Activated CD4-positive, alpha-beta T cell treated with anti-CD3 and anti-CD28 coated beads, Interleukin-2, amount 10 ng/mL, durations not matched to agents 24 days and 14 days (primary cell): ENCODE measurements at regions not wholly inside any gene's neighbourhood (a gene's known extent, or its start where the extent isn't known, plus 50 kb on each side); places are given as distances from the start of the nearest gene placed in this dataset.

Experiments used
- DNase-seq: peaks from one replicate; pipeline ENCODE4 v3.0.0; 2022
- H3K27ac Mint-ChIP-seq: one replicate; pipeline ENCODE4 v1.8.0; 2022; ENCODE audit warnings: mild to moderate bottlenecking, mixed read lengths
- H3K27me3 Mint-ChIP-seq: one replicate; pipeline ENCODE4 v1.8.0; 2022; ENCODE audit warnings: mixed read lengths
- H3K36me3 Mint-ChIP-seq: one replicate; pipeline ENCODE4 v1.8.0; 2022; ENCODE audit warnings: low read depth, mild to moderate bottlenecking, mixed read lengths
- H3K4me1 Mint-ChIP-seq: one replicate; pipeline ENCODE4 v1.8.0; 2021; ENCODE audit warnings: mixed read lengths
- H3K4me3 Mint-ChIP-seq: one replicate; pipeline ENCODE4 v1.8.0; 2022; ENCODE audit warnings: mild to moderate bottlenecking, moderate library complexity, mixed read lengths
- H3K9me3 Mint-ChIP-seq: one replicate; pipeline ENCODE4 v1.8.0; 2021; ENCODE audit warnings: mixed read lengths
- intact Hi-C: fragments of 100-400 bp; cut with micrococcal nuclease; formaldehyde crosslinking; loops from one replicate; pipeline ENCODE4 v1.15.1; 2023

- Mint-ChIP-seq H3K36me3 (no peaks in the 10 kb centered on the region), H3K27ac (no peak overlapping the region), H3K4me3 (no peak overlapping the region), H3K4me1 (no peaks in the 10 kb centered on the region), H3K27me3 (no peaks in the 10 kb centered on the region), H3K9me3 (no peaks in the 10 kb centered on the region)
- no peak for DNase-seq
- intact Hi-C loops, result no loop called here
Observed at GRCh38 chr2:228698963-228699362, 517.5 kb upstream of the SPHKAP start.

GRCh38 chr2:228697456-228697855 is 516.0 kb upstream of the SPHKAP start:
- no peak for DNase-seq
- Mint-ChIP-seq H3K9me3 (no peaks in the 10 kb centered on the region), H3K36me3 (no peaks in the 10 kb centered on the region), H3K27me3 (no peaks in the 10 kb centered on the region), H3K4me1 (no peaks in the 10 kb centered on the region), H3K27ac (no peak overlapping the region), H3K4me3 (no peak overlapping the region)
- intact Hi-C loops, result no loop called here

- no peaks in the 10 kb centered on the region for H3K9me3 Mint-ChIP-seq
- no peak for DNase-seq
- intact Hi-C loops, result no loop called here
- no peaks in the 10 kb centered on the region for H3K27me3 Mint-ChIP-seq
- H3K4me1 Mint-ChIP-seq, result no peaks in the 10 kb centered on the region
- no peak overlapping the region for H3K4me3 Mint-ChIP-seq
- no peak overlapping the region for H3K27ac Mint-ChIP-seq
- no peaks in the 10 kb centered on the region for H3K36me3 Mint-ChIP-seq
Observed at GRCh38 chr2:228690681-228691080, 509.2 kb upstream of the SPHKAP start.

DNA sequence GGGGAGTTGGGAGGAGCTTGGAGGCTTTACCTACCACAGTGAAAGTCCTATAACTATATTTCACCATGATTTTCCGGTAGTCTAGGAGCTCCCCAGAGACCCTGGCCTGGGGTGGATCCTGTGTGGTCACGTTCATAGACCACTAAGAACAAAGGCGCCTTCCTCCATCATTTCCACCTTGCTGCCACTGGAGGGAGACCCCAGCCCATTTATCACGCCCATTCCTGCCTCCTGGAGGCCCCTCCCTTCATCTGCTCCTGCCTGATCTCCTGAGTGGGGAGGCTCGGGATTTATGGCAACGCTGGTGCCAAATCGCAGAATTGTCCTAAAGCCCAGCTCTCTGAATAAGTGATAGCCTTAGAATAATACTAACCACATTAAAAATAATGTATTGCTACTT is 507.6 kb upstream of the SPHKAP start:
- Mint-ChIP-seq H3K9me3 (no peaks in the 10 kb centered on the region), H3K4me3 (no peak overlapping the region), H3K4me1 (no peaks in the 10 kb centered on the region), H3K27ac (no peak overlapping the region), H3K36me3 (no peaks in the 10 kb centered on the region), H3K27me3 (no peaks in the 10 kb centered on the region)
- intact Hi-C loops, result no loop called here
- DNase-seq, result no peak

- H3K9me3 Mint-ChIP-seq, result no peaks in the 10 kb centered on the region
- no peak overlapping the region for H3K27ac Mint-ChIP-seq
- no peak for DNase-seq
- H3K27me3 Mint-ChIP-seq, result no peaks in the 10 kb centered on the region
- no peak overlapping the region for H3K4me3 Mint-ChIP-seq
- no peaks in the 10 kb centered on the region for H3K36me3 Mint-ChIP-seq
- no peaks in the 10 kb centered on the region for H3K4me1 Mint-ChIP-seq
- intact Hi-C loops, result no loop called here
Observed at GRCh38 chr2:228688007-228688645, 506.6 kb upstream of the SPHKAP start.

DNA sequence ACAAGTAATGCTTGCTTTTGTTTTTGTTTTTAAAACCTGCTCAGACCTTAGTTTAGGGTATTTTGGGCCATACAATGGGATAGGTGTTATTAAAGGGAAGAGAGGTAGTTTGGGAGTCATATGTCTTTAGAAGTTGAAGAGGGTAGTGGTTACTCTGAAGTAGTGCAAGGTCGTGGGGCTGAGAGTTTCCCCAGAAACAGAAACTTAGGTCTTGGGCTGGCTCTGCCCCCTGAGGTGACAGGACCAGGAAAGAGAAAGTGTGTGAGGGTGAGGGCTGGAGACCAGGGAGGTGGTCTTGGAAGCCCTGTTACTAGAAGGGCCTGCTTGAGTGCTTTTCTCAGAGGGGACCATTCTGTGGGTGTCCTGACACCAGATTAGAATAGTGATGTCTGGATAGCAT is 500.5 kb upstream of the SPHKAP start:
- Mint-ChIP-seq H3K4me1 (no peaks in the 10 kb centered on the region), H3K36me3 (no peaks in the 10 kb centered on the region), H3K27ac (no peak overlapping the region), H3K27me3 (no peaks in the 10 kb centered on the region), H3K4me3 (no peak overlapping the region), H3K9me3 (no peaks in the 10 kb centered on the region)
- no peak for DNase-seq
- intact Hi-C loops, result no loop called here

DNA sequence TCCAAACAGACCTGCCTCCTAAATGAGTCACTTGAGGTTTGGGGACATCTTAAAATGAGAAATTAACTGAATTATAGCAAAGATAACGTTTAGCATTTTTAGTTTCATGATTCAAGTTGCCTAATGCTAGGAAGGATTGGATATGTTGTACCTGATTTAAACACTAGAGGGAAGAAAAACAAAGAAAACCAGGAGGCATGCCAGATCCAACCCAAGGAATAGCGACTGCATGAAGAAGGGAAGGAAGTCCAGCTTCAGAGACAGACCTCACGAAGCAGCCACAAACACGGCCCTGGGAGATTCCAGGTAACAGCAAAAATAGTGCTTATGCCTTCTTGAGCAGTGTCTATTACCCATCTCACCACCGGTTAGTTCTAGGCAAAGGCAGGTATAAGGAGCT is 499.9 kb upstream of the SPHKAP start:
- Mint-ChIP-seq H3K27me3 (no peaks in the 10 kb centered on the region), H3K36me3 (no peaks in the 10 kb centered on the region), H3K4me3 (no peak overlapping the region), H3K4me1 (no peaks in the 10 kb centered on the region), H3K9me3 (no peaks in the 10 kb centered on the region), H3K27ac (no peak overlapping the region)
- intact Hi-C loops, result no loop called here
- no peak for DNase-seq

GRCh38 chr2:228678110-228678509 is 496.6 kb upstream of the SPHKAP start:
- H3K36me3 Mint-ChIP-seq, result no peaks in the 10 kb centered on the region
- no peaks in the 10 kb centered on the region for H3K4me1 Mint-ChIP-seq
- intact Hi-C loops, result no loop called here
- DNase-seq, result no peak
- no peaks in the 10 kb centered on the region for H3K9me3 Mint-ChIP-seq
- H3K27me3 Mint-ChIP-seq, result no peaks in the 10 kb centered on the region
- no peak overlapping the region for H3K4me3 Mint-ChIP-seq
- H3K27ac Mint-ChIP-seq, result no peak overlapping the region

DNA sequence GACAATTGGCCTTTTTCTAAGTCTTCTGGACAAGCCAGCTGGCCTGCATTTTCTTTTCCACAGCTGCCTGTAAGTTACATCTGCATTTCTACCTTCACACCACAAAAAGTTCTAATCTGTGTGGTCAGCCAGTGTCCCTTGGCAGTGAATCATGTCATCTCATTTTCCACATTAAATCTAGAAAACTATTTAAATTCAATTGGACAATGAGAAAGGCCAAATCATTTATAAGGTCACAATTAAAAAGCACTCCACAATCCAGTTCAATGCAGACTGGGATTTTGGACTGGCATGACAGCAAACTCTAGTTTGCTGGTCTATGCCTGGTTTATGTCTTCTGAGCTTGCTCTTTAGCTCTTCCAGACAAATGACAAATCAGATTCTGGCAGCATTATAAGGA is 494.2 kb upstream of the SPHKAP start:
- Mint-ChIP-seq H3K27me3 (no peaks in the 10 kb centered on the region), H3K27ac (no peak overlapping the region), H3K4me3 (no peak overlapping the region), H3K36me3 (no peaks in the 10 kb centered on the region), H3K4me1 (no peaks in the 10 kb centered on the region), H3K9me3 (no peaks in the 10 kb centered on the region)
- no peak for DNase-seq
- intact Hi-C loops, result no loop called here

DNA sequence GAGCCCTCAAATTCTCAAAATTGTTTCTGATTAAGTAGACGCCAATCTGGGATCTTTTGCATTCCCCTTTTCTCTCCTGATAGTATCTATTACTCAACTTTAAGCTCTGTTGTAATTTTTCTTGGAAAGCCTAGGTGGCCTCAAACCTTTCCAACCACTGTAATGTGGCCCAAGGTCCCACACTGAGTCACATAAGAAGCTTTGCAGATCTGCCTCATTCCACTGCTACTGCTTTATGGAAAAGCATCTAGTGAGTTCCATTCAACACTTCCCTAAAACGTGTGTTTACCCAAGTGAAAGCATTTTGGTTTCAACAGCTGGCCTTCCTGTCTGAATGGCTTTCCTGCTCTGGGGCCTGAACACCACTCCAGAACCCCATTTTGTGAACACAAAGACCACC is 493.6 kb upstream of the SPHKAP start:
- no peaks in the 10 kb centered on the region for H3K4me1 Mint-ChIP-seq
- intact Hi-C loops, result no loop called here
- no peaks in the 10 kb centered on the region for H3K9me3 Mint-ChIP-seq
- no peak for DNase-seq
- H3K27me3 Mint-ChIP-seq, result no peaks in the 10 kb centered on the region
- H3K27ac Mint-ChIP-seq, result no peak overlapping the region
- H3K36me3 Mint-ChIP-seq, result no peaks in the 10 kb centered on the region
- no peak overlapping the region for H3K4me3 Mint-ChIP-seq

DNA sequence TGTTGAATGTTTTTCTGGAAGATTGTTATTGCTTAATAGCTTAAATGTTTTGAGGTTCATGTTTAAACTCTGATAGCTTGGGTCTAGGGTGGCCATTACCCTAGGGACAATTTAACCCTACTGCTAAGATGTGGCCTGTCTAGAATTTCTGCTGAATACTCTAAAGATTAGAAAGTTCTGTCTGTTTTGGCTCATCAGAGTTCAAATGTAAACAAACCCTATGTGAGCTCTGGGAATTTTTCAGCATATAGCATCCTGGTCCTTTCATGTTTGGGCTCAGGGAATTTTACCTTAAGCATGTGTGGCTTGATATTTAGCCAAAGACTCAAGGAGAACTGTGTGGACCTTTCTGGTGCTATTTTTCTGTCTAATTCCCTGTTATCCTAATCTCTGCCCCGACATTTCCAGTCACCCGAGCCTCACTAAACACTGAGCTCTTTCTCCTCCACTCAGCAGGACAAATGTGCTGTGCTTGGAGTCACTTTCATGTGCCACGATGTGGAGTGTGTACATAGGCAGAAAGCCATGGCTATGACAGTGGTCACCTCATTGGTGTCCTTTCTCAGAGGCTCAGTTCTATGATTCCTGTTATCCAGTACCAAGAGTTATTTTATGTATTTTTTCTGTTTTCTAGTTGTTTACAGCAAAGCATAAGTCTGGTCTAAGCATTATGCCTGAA is 492.5 kb upstream of the SPHKAP start:
- no peaks in the 10 kb centered on the region for H3K4me1 Mint-ChIP-seq
- no peak overlapping the region for H3K4me3 Mint-ChIP-seq
- H3K36me3 Mint-ChIP-seq, result no peaks in the 10 kb centered on the region
- intact Hi-C loops, result no loop called here
- no peaks in the 10 kb centered on the region for H3K9me3 Mint-ChIP-seq
- no peak overlapping the region for H3K27ac Mint-ChIP-seq
- H3K27me3 Mint-ChIP-seq, result no peaks in the 10 kb centered on the region
- no peak for DNase-seq

- no peak overlapping the region for H3K4me3 Mint-ChIP-seq
Observed at GRCh38 chr2:228669690-228670089, 488.2 kb upstream of the SPHKAP start.

GRCh38 chr2:228665232-228665631 is 483.7 kb upstream of the SPHKAP start:
- DNase-seq, result no peak
- Mint-ChIP-seq H3K27ac (no peak overlapping the region), H3K27me3 (no peaks in the 10 kb centered on the region), H3K4me1 (no peaks in the 10 kb centered on the region), H3K9me3 (no peaks in the 10 kb centered on the region), H3K4me3 (no peak overlapping the region), H3K36me3 (no peaks in the 10 kb centered on the region)
- intact Hi-C loops, result no loop called here

More at GRCh38 chr2:228669690-228670089, 488.2 kb upstream of the SPHKAP start:
- no peaks in the 10 kb centered on the region for H3K27me3 Mint-ChIP-seq
- no peaks in the 10 kb centered on the region for H3K36me3 Mint-ChIP-seq
- no peaks in the 10 kb centered on the region for H3K4me1 Mint-ChIP-seq
- no peak for DNase-seq
- H3K27ac Mint-ChIP-seq, result no peak overlapping the region
- intact Hi-C loops, result no loop called here
- no peaks in the 10 kb centered on the region for H3K9me3 Mint-ChIP-seq

DNA sequence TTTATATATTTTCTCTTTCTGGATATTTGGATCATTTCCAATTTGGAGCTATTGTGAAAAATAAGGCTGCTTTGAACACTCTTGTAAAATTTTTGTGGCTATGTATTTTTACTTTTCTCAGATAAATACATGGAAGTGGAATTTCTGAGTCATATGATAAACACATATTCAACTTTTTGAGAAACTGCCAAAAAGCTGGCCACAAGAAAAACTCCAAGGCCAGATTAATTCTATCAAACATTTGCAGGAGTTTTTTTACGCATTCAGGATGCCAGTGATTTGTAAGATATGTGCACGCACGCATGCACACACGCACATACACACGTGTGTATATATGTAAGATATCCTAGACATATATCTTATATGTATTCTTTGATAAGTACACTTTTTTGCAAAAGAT is 477.5 kb upstream of the SPHKAP start:
- Mint-ChIP-seq H3K36me3 (no peaks in the 10 kb centered on the region), H3K4me1 (no peaks in the 10 kb centered on the region), H3K27me3 (no peaks in the 10 kb centered on the region), H3K27ac (no peak overlapping the region), H3K9me3 (no peaks in the 10 kb centered on the region), H3K4me3 (no peak overlapping the region)
- no peak for DNase-seq
- intact Hi-C loops, result no loop called here

- H3K36me3 Mint-ChIP-seq, result no peaks in the 10 kb centered on the region
- no peak overlapping the region for H3K27ac Mint-ChIP-seq
- no peaks in the 10 kb centered on the region for H3K4me1 Mint-ChIP-seq
- intact Hi-C loops, result no loop called here
- no peaks in the 10 kb centered on the region for H3K27me3 Mint-ChIP-seq
- no peak overlapping the region for H3K4me3 Mint-ChIP-seq
- DNase-seq, result no peak
- H3K9me3 Mint-ChIP-seq, result no peaks in the 10 kb centered on the region
Observed at GRCh38 chr2:228657807-228658402, 476.4 kb upstream of the SPHKAP start.
